Prostate gland (tissue), 2 donors: ENCODE measurements at regions not wholly inside any gene's neighbourhood (a gene's known extent, or its start where the extent isn't known, plus 50 kb on each side); places are given as distances from the start of the nearest gene placed in this dataset.

Experiments
- POLR2A ChIP-seq: fragments of 450-650 bp; IDR thresholded peaks from one replicate; pipeline ENCODE4 v1.6.1; 2016; ENCODE audit warnings: antibody characterized with exemption, mild to moderate bottlenecking
- TF ChIP-seq, protein P1 (sequence below), 4 experiments: fragments of 200-600 bp in 2 of 4; fragments of 450-650 bp in 2 of 4; sonication (generic) in 2 of 4; IDR thresholded peaks; 1 replicate in 3 of 4; 2 replicates in 1 of 4; pipeline ENCODE4 v1.5.1; 2016 to 2019; ENCODE audit warnings: antibody characterized with exemption in 4 of 4, mild to moderate bottlenecking in 2 of 4, moderate library complexity in 2 of 4

DNA sequence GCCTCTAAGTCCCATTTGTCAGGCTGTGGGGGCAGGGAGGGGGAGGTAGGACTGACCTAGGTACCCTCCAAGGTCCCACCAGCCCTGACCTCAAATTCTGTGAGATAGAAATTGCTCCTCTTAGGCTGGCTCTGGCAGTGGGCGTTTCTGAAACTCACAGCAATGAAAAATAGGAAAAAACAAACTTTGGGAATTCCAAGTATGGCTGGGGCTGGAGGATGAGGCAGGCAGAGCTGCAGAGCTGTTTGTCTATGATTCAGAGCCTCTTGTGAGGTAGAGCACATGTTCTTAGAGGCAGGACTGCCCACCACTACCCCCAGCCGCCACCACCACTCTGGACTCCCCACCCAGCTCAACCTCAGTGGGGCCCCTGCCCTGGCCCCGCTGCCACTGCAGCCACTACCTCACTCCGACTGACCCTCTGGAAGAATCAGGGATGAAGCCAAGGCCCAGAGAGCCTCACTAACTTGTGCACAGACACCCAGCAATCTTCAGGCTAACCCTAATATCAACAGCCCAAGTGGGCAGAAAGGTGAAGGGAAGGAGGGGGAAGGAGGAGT, 98.2 kb downstream of the PJA1 start:
- no peak for TF ChIP-seq POLR2A
- TF ChIP-seq, protein P1, sequence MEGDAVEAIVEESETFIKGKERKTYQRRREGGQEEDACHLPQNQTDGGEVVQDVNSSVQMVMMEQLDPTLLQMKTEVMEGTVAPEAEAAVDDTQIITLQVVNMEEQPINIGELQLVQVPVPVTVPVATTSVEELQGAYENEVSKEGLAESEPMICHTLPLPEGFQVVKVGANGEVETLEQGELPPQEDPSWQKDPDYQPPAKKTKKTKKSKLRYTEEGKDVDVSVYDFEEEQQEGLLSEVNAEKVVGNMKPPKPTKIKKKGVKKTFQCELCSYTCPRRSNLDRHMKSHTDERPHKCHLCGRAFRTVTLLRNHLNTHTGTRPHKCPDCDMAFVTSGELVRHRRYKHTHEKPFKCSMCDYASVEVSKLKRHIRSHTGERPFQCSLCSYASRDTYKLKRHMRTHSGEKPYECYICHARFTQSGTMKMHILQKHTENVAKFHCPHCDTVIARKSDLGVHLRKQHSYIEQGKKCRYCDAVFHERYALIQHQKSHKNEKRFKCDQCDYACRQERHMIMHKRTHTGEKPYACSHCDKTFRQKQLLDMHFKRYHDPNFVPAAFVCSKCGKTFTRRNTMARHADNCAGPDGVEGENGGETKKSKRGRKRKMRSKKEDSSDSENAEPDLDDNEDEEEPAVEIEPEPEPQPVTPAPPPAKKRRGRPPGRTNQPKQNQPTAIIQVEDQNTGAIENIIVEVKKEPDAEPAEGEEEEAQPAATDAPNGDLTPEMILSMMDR (IDR thresholded peaks at IDR 0.05) = no peak
